MG63 (cell line): ENCODE measurements at regions not wholly inside any gene's neighbourhood (a gene's known extent, or its start where the extent isn't known, plus 50 kb on each side); places are given as distances from the start of the nearest gene placed in this dataset.

Source experiments
- DNase-seq: peaks from one replicate; pipeline ENCODE4 v3.0.0-alpha.2; 2020
- H3K27me3 ChIP-seq: fragments of 250-450 bp; sonication (Bioruptor Pico); 2 replicates; pipeline ENCODE4 v1.5.1; 2020; ENCODE audit warnings: mild to moderate bottlenecking, moderate library complexity
- H3K36me3 ChIP-seq: fragments of 250-450 bp; sonication (Bioruptor Pico); 2 replicates; pipeline ENCODE4 v1.5.1; 2020; ENCODE audit warnings: mild to moderate bottlenecking, moderate library complexity
- H3K4me3 ChIP-seq: fragments of 250-450 bp; sonication (Bioruptor Pico); 2 replicates; pipeline ENCODE4 v1.5.1; 2020; ENCODE audit warnings: mild to moderate bottlenecking, moderate library complexity
- H3K9me3 ChIP-seq: fragments of 250-450 bp; sonication (Bioruptor Pico); 2 replicates; pipeline ENCODE4 v1.5.1; 2020; ENCODE audit warnings: mild to moderate bottlenecking, moderate library complexity

GRCh38 chr20:34163307-34163706, 51.3 kb upstream of the EIF2S2 start:
- DNase-seq: no peak
- H3K4me3 ChIP-seq: no peak overlapping the region
- H3K36me3 ChIP-seq: no peaks in the 10 kb centered on the region
- no peaks in the 10 kb centered on the region for H3K9me3 ChIP-seq
- H3K27me3 ChIP-seq: no peaks in the 10 kb centered on the region

- no peak for DNase-seq
- Histone ChIP-seq H3K27me3 (no peaks in the 10 kb centered on the region), H3K4me3 (no peak overlapping the region), H3K9me3 (no peaks in the 10 kb centered on the region), H3K36me3 (no peaks in the 10 kb centered on the region)
Observed at GRCh38 chr20:34164381-34164984, 52.4 kb upstream of the EIF2S2 start.

- Histone ChIP-seq H3K9me3 (no peaks in the 10 kb centered on the region), H3K36me3 (no peaks in the 10 kb centered on the region), H3K27me3 (no peaks in the 10 kb centered on the region), H3K4me3 (no peak overlapping the region)
- DNase-seq: no peak
Observed at GRCh38 chr20:34165018-34165619, 53.1 kb upstream of the EIF2S2 start.

- 0 out of 2 replicates have a peak, but pooled peaks cover 3% of the 10 kb centered on the region for H3K27me3 ChIP-seq
- no peaks in the 10 kb centered on the region for H3K9me3 ChIP-seq
- H3K36me3 ChIP-seq: no peaks in the 10 kb centered on the region
- no peak overlapping the region for H3K4me3 ChIP-seq
- no peak for DNase-seq
Observed at GRCh38 chr20:34171640-34172039, 59.6 kb upstream of the EIF2S2 start.

- no peaks in the 10 kb centered on the region for H3K9me3 ChIP-seq
- H3K27me3 ChIP-seq: 0 out of 2 replicates have a peak, but pooled peaks cover 3% of the 10 kb centered on the region
- H3K4me3 ChIP-seq: no peak overlapping the region
- no peaks in the 10 kb centered on the region for H3K36me3 ChIP-seq
- DNase-seq: no peak
Observed at GRCh38 chr20:34172926-34173325, 60.9 kb upstream of the EIF2S2 start.

GRCh38 chr20:34175079-34175478, 63.0 kb upstream of the EIF2S2 start:
- Histone ChIP-seq H3K4me3 (no peak overlapping the region), H3K27me3 (0 out of 2 replicates have a peak, but pooled peaks cover 3% of the 10 kb centered on the region), H3K9me3 (no peaks in the 10 kb centered on the region), H3K36me3 (no peaks in the 10 kb centered on the region)
- no peak for DNase-seq

- Histone ChIP-seq H3K36me3 (no peaks in the 10 kb centered on the region), H3K27me3 (0 out of 2 replicates have a peak, but pooled peaks cover 3% of the 10 kb centered on the region), H3K4me3 (no peak overlapping the region), H3K9me3 (no peaks in the 10 kb centered on the region)
- no peak for DNase-seq
Observed at GRCh38 chr20:34175879-34176278, 63.8 kb upstream of the EIF2S2 start.

- Histone ChIP-seq H3K9me3 (no peaks in the 10 kb centered on the region), H3K27me3 (0 out of 2 replicates have a peak, but pooled peaks cover 3% of the 10 kb centered on the region), H3K4me3 (no peak overlapping the region), H3K36me3 (no peaks in the 10 kb centered on the region)
- no peak for DNase-seq
Observed at GRCh38 chr20:34177052-34177451, 64.2 kb upstream of the ASIP start.

- Histone ChIP-seq H3K9me3 (no peaks in the 10 kb centered on the region), H3K27me3 (peaks cover 3% of the 10 kb centered on the region), H3K4me3 (no peak overlapping the region), H3K36me3 (no peaks in the 10 kb centered on the region)
- no peak for DNase-seq
Observed at GRCh38 chr20:34179637-34180360, 61.4 kb upstream of the ASIP start.

- no peak overlapping the region for H3K4me3 ChIP-seq
- H3K27me3 ChIP-seq: peaks cover 8% of the 10 kb centered on the region
- no peaks in the 10 kb centered on the region for H3K36me3 ChIP-seq
- no peaks in the 10 kb centered on the region for H3K9me3 ChIP-seq
- no peak for DNase-seq
Observed at GRCh38 chr20:34180460-34181120, 60.6 kb upstream of the ASIP start.

GRCh38 chr20:34181484-34181883, 59.7 kb upstream of the ASIP start:
- H3K36me3 ChIP-seq: no peaks in the 10 kb centered on the region
- no peaks in the 10 kb centered on the region for H3K9me3 ChIP-seq
- no peak overlapping the region for H3K4me3 ChIP-seq
- DNase-seq: no peak
- peaks cover 9% of the 10 kb centered on the region for H3K27me3 ChIP-seq

GRCh38 chr20:34185766-34186620, 55.2 kb upstream of the ASIP start:
- H3K4me3 ChIP-seq: no peak overlapping the region
- peaks cover 32% of the 10 kb centered on the region for H3K27me3 ChIP-seq
- no peak for DNase-seq
- H3K9me3 ChIP-seq: no peaks in the 10 kb centered on the region
- H3K36me3 ChIP-seq: no peaks in the 10 kb centered on the region

- Histone ChIP-seq H3K9me3 (no peaks in the 10 kb centered on the region), H3K4me3 (no peak overlapping the region), H3K36me3 (no peaks in the 10 kb centered on the region), H3K27me3 (peaks cover 29% of the 10 kb centered on the region)
- no peak for DNase-seq
Observed at GRCh38 chr20:34189572-34190163, 51.6 kb upstream of the ASIP start.

GRCh38 chr20:34190262-34190661, 51.0 kb upstream of the ASIP start:
- no peaks in the 10 kb centered on the region for H3K9me3 ChIP-seq
- H3K36me3 ChIP-seq: no peaks in the 10 kb centered on the region
- H3K4me3 ChIP-seq: no peak overlapping the region
- H3K27me3 ChIP-seq: peaks cover 27% of the 10 kb centered on the region
- DNase-seq: no peak

GRCh38 chr20:34190679-34191090, 50.5 kb upstream of the ASIP start:
- H3K36me3 ChIP-seq: no peaks in the 10 kb centered on the region
- DNase-seq: peak; percentile 68
- no peaks in the 10 kb centered on the region for H3K9me3 ChIP-seq
- peaks cover 23% of the 10 kb centered on the region for H3K27me3 ChIP-seq
- H3K4me3 ChIP-seq: no peak overlapping the region
